A549 (cell line): ENCODE measurements at regions not wholly inside any gene's neighbourhood (a gene's known extent, or its start where the extent isn't known, plus 50 kb on each side); places are given as distances from the start of the nearest gene placed in this dataset.

Experiments
- ATAC-seq, 2 experiments: fragments of 200-7000 bp in 1 of 2; fragments of >200 bp in 1 of 2; cut with Nextera tagmentation in 1 of 2; cut with Tn5 transposase in 1 of 2; 3 replicates each; pipeline versions ENCODE4 v1.8.0 to v1.9.1; 2018 to 2020; ENCODE audit warnings: mild to moderate bottlenecking in 1 of 2, moderate library complexity in 1 of 2
- CTCF ChIA-PET: fragments of 300-600 bp; sonication (Branson Sonifier 250); formaldehyde crosslinking; extraction: SDS; loops from one replicate; lab custom pipeline; 2021; ENCODE audit warnings: antibody characterized with exemption, inconsistent platforms; lab: Yijun Ruan, JAX
- POLR2A ChIA-PET: fragments of 350-600 bp; formaldehyde crosslinking; extraction: SDS; loops from one replicate; lab custom pipeline; 2021; ENCODE audit warnings: antibody characterized with exemption, inconsistent platforms; lab: Yijun Ruan, JAX
- DNase-seq, 2 experiments: peaks; one replicate each; pipeline versions ENCODE4 v3.0.0 to v3.0.0-alpha.2; 2011 to 2016; ENCODE audit warnings: low read depth in 1 of 2, low spot score in 1 of 2
- FAIRE-seq: peaks from 2 replicates; lab custom pipeline; 2011; peaks lifted over from hg19 to GRCh38; lab: Jason Lieb, UNC
- H3K27ac ChIP-seq, 2 experiments: fragments of >200 bp; sonication (Bioruptor Twin); formaldehyde crosslinking; 3 replicates each; pipeline ENCODE4 v1.5.1; 2016 to 2017
- H3K4me1 ChIP-seq: fragments of >200 bp; sonication (Bioruptor Twin); formaldehyde crosslinking; 3 replicates; pipeline ENCODE4 v1.6.1; 2016
- H3K4me2 ChIP-seq: fragments of >200 bp; sonication (Bioruptor Twin); formaldehyde crosslinking; 3 replicates; pipeline ENCODE4 v1.6.1; 2016
- H3K4me3 ChIP-seq: fragments of >200 bp; sonication (Bioruptor Twin); formaldehyde crosslinking; 3 replicates; pipeline ENCODE4 v1.5.1; 2016
- H3K9me3 ChIP-seq: fragments of >200 bp; sonication (Bioruptor Twin); formaldehyde crosslinking; 3 replicates; pipeline ENCODE4 v1.6.1; 2016
- BHLHE40 ChIP-seq: IDR thresholded peaks from 2 replicates; pipeline ENCODE4 v1.6.1; 2012; ENCODE audit warnings: low read depth, low read length, inconsistent platforms
- CBX2 ChIP-seq: fragments of 200-600 bp; sonication (generic); IDR thresholded peaks from 2 replicates; pipeline ENCODE4 v1.6.1; 2016; ENCODE audit warnings: low read depth, mild to moderate bottlenecking, borderline replicate concordance
- EHF ChIP-seq: fragments of 250-450 bp; sonication (Bioruptor Pico); IDR thresholded peaks from 2 replicates; pipeline ENCODE4 v1.5.0; 2020; ENCODE audit warnings: mild to moderate bottlenecking
- EHMT2 ChIP-seq: fragments of 200-600 bp; sonication (generic); IDR thresholded peaks from 2 replicates; pipeline ENCODE4 v1.6.1; 2016; ENCODE audit warnings: antibody characterized with exemption, low read depth, mild to moderate bottlenecking, moderate library complexity
- EP300 ChIP-seq, 2 experiments: fragments of >200 bp; sonication (Bioruptor Twin); formaldehyde crosslinking; IDR thresholded peaks; 2 replicates in 1 of 2; 3 replicates in 1 of 2; pipeline ENCODE4 v1.6.1; 2016 to 2017
- FOSL2 ChIP-seq, 2 experiments: fragments of 450-650 bp in 1 of 2; fragments of >200 bp in 1 of 2; sonication (Bioruptor Twin) in 1 of 2; formaldehyde crosslinking; IDR thresholded peaks; 2 replicates each; pipeline versions ENCODE4 v1.5.0 to v1.6.1; 2016 to 2020; ENCODE audit warnings: mild to moderate bottlenecking in 1 of 2, moderate library complexity in 1 of 2
- GATA3 ChIP-seq: IDR thresholded peaks from 2 replicates; pipeline ENCODE4 v1.6.1; 2012; ENCODE audit warnings: borderline replicate concordance
- HDAC2 ChIP-seq: fragments of 200-600 bp; sonication (generic); IDR thresholded peaks from 2 replicates; pipeline ENCODE4 v1.6.1; 2016
- JUN ChIP-seq, 2 experiments: fragments of >200 bp; sonication (Bioruptor Twin); formaldehyde crosslinking; IDR thresholded peaks; 2 replicates in 1 of 2; 3 replicates in 1 of 2; pipeline ENCODE4 v1.6.1; 2016 to 2017
- JUNB ChIP-seq: fragments of >200 bp; sonication (Bioruptor Twin); formaldehyde crosslinking; IDR thresholded peaks from 2 replicates; pipeline ENCODE4 v1.6.1; 2016
- KDM1A ChIP-seq: fragments of 200-600 bp; sonication (generic); IDR thresholded peaks from 2 replicates; pipeline ENCODE4 v1.6.1; 2016; ENCODE audit warnings: low read depth, mild to moderate bottlenecking
- KDM5A ChIP-seq: fragments of 200-600 bp; sonication (generic); IDR thresholded peaks from 2 replicates; pipeline ENCODE4 v1.6.1; 2016; ENCODE audit warnings: antibody characterized with exemption, mild to moderate bottlenecking
- MAZ ChIP-seq: fragments of 150-350 bp; IDR thresholded peaks from 2 replicates; pipeline ENCODE4 v1.6.1; 2014; ENCODE audit warnings: antibody characterized with exemption, low read depth, low read length, borderline replicate concordance
- SMC3 ChIP-seq: fragments of >200 bp; sonication (Bioruptor Twin); formaldehyde crosslinking; IDR thresholded peaks from 3 replicates; pipeline ENCODE4 v1.6.1; 2018; ENCODE audit warnings: inconsistent platforms
- ZC3H11A ChIP-seq: fragments of 450-650 bp; IDR thresholded peaks from 2 replicates; pipeline ENCODE4 v1.6.1; 2014; ENCODE audit warnings: antibody characterized with exemption, mild to moderate bottlenecking
- WGBS: methylation state at CpG from one replicate; pipeline ENCODE4 v1.1.6; 2017; ENCODE audit errors: missing lambda C conversion rate; 5-methylcytosine and 5-hydroxymethylcytosine counted together
- TF ChIP-seq, protein P1 (sequence below): IDR thresholded peaks from 2 replicates; pipeline ENCODE4 v1.6.1; 2012; ENCODE audit warnings: low read depth, borderline replicate concordance
- TF ChIP-seq, protein P2 (sequence below): fragments of 250-450 bp; sonication (Bioruptor Pico); IDR thresholded peaks from 2 replicates; pipeline ENCODE4 v1.5.0; 2020; ENCODE audit warnings: low read depth, mild to moderate bottlenecking, moderate library complexity
- TF ChIP-seq, protein P3 (sequence below): fragments of 450-650 bp; IDR thresholded peaks from 2 replicates; pipeline ENCODE4 v1.6.1; 2014; ENCODE audit warnings: antibody characterized with exemption
- TF ChIP-seq, protein P4 (sequence below): fragments of 200-600 bp; sonication (generic); IDR thresholded peaks from 2 replicates; pipeline ENCODE4 v1.6.1; 2016; ENCODE audit warnings: antibody characterized with exemption, mild to moderate bottlenecking, moderate library complexity

DNA sequence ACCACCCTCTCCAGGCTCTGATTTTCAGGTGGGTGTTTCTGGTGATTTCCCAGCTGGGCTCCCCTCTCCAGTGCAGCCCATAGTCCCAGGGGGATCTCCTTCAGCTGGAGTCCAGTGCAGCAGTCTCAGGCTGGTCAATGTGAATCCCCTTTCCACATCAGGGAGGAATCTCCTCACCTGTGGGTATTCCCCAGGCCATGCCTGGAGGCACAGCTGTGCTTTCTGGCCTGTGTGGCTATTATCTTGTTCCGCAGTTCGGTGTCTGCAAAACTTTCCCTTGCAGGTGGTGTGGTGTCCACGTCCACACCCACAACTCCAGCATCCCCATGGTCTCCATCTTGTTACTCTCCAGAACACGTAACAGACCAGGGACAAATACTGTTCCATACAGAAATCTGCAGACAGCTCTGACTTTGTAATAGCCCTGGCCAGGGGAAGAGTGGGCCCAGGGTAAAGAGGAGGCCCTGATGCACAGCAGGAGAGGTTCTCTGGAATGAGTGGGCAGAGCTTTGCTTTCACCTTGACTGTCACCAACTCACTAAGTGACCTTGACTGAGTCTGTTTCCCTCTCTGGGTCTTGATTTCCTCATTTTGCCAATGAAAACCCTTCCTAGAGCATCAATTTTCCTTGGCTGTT lies 183.2 kb downstream of the CSNK2A3 start:
- H3K4me2 ChIP-seq = no peak overlapping the region
- WGBS = 57% methylated on average over 4 of the region's 4 CpGs
- DNase-seq = no peak
- CTCF ChIA-PET = no interaction called here
- no peak for TF ChIP-seq HDAC2
- no peak for TF ChIP-seq EHMT2
- TF ChIP-seq KDM1A = no peak
- no peak for TF ChIP-seq MAZ
- no peak for TF ChIP-seq GATA3
- TF ChIP-seq EHF (CRISPR knock-in tag) = no peak
- no peaks in the 10 kb centered on the region for H3K9me3 ChIP-seq
- POLR2A ChIA-PET = no interaction called here
- no peak overlapping the region for H3K4me3 ChIP-seq
- ATAC-seq = no peak
- no peak for FAIRE-seq
- H3K27ac ChIP-seq = no peak overlapping the region
- H3K4me1 ChIP-seq = no peaks in the 10 kb centered on the region

DNA sequence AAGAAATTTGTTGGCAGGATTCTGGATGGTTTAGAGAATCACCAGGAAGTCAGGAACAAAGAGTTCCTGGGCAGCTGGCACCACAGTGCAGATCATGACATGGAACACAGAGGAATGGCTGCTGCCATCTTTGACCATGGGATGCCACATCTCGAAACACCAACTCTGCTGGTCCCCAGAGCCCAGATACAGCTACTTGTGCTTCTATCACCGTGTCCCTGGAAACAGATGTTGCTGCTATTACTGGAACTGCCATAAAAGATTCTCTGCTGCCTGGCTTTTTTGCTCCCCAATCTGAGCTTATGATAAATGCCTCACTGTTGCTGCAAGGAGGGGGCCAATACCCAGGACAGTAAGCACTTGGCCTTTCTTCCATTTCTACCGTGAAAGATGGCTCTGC lies 185.2 kb downstream of the CSNK2A3 start:
- Histone ChIP-seq H3K4me3 (no peak overlapping the region), H3K27ac (no peak overlapping the region), H3K9me3 (no peaks in the 10 kb centered on the region), H3K4me1 (no peaks in the 10 kb centered on the region), H3K4me2 (no peak overlapping the region)
- WGBS = 32% methylated on average over 3 of the region's 3 CpGs
- TF ChIP-seq EHF (CRISPR knock-in tag) (no peak), KDM5A (no peak), KDM1A (no peak), EP300 (IDR thresholded peaks at IDR 0.05) (no peak), BHLHE40 (no peak), FOSL2 (IDR thresholded peaks at IDR 0.05) (no peak), FOSL2 (CRISPR knock-in tag; IDR thresholded peaks at IDR 0.05) (no peak), SMC3 (no peak), JUN (IDR thresholded peaks at IDR 0.05) (no peak), JUNB (no peak), CBX2 (no peak), ZC3H11A (no peak)
- TF ChIP-seq, protein P1, sequence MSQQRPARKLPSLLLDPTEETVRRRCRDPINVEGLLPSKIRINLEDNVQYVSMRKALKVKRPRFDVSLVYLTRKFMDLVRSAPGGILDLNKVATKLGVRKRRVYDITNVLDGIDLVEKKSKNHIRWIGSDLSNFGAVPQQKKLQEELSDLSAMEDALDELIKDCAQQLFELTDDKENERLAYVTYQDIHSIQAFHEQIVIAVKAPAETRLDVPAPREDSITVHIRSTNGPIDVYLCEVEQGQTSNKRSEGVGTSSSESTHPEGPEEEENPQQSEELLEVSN = no peak
- TF ChIP-seq, protein P2, sequence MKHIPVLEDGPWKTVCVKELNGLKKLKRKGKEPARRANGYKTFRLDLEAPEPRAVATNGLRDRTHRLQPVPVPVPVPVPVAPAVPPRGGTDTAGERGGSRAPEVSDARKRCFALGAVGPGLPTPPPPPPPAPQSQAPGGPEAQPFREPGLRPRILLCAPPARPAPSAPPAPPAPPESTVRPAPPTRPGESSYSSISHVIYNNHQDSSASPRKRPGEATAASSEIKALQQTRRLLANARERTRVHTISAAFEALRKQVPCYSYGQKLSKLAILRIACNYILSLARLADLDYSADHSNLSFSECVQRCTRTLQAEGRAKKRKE (CRISPR knock-in tag) = no peak
- TF ChIP-seq, protein P3, sequence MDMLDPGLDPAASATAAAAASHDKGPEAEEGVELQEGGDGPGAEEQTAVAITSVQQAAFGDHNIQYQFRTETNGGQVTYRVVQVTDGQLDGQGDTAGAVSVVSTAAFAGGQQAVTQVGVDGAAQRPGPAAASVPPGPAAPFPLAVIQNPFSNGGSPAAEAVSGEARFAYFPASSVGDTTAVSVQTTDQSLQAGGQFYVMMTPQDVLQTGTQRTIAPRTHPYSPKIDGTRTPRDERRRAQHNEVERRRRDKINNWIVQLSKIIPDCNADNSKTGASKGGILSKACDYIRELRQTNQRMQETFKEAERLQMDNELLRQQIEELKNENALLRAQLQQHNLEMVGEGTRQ = no peak
- TF ChIP-seq, protein P4, sequence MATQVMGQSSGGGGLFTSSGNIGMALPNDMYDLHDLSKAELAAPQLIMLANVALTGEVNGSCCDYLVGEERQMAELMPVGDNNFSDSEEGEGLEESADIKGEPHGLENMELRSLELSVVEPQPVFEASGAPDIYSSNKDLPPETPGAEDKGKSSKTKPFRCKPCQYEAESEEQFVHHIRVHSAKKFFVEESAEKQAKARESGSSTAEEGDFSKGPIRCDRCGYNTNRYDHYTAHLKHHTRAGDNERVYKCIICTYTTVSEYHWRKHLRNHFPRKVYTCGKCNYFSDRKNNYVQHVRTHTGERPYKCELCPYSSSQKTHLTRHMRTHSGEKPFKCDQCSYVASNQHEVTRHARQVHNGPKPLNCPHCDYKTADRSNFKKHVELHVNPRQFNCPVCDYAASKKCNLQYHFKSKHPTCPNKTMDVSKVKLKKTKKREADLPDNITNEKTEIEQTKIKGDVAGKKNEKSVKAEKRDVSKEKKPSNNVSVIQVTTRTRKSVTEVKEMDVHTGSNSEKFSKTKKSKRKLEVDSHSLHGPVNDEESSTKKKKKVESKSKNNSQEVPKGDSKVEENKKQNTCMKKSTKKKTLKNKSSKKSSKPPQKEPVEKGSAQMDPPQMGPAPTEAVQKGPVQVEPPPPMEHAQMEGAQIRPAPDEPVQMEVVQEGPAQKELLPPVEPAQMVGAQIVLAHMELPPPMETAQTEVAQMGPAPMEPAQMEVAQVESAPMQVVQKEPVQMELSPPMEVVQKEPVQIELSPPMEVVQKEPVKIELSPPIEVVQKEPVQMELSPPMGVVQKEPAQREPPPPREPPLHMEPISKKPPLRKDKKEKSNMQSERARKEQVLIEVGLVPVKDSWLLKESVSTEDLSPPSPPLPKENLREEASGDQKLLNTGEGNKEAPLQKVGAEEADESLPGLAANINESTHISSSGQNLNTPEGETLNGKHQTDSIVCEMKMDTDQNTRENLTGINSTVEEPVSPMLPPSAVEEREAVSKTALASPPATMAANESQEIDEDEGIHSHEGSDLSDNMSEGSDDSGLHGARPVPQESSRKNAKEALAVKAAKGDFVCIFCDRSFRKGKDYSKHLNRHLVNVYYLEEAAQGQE = no peak
- CTCF ChIA-PET = interaction anchor here (1.2 kb wide), 1 partner anchor 620 kb away, joined by 4 read pairs; no protein-coding TSS in a partner anchor
- FAIRE-seq (no peak), DNase-seq (no peak), ATAC-seq (no peak)
- POLR2A ChIA-PET = no interaction called here
